Transverse colon (tissue), 4 donors: ENCODE measurements at regions not wholly inside any gene's neighbourhood (a gene's known extent, or its start where the extent isn't known, plus 50 kb on each side); places are given as distances from the start of the nearest gene placed in this dataset.

Source experiments
- DNase-seq: peaks from one replicate; pipeline ENCODE4 v3.0.0-alpha.2; 2019
- H3K27ac ChIP-seq, 4 donors: fragments of 200-600 bp; sonication (generic); 2 replicates each; pipeline ENCODE4 v1.5.1; 2016 to 2018; ENCODE audit warnings: inconsistent platforms in 4 of 4
- H3K27me3 ChIP-seq: fragments of 200-600 bp; sonication (generic); 2 replicates; pipeline ENCODE4 v1.5.1; 2017; ENCODE audit warnings: inconsistent platforms
- H3K36me3 ChIP-seq, 4 donors: fragments of 200-600 bp; sonication (generic); 2 replicates each; pipeline ENCODE4 v1.5.1; 2017 to 2019; ENCODE audit warnings: inconsistent platforms in 4 of 4
- H3K4me1 ChIP-seq, 4 donors: fragments of 200-600 bp; sonication (generic); 2 replicates each; pipeline ENCODE4 v1.5.1; 2017 to 2020; ENCODE audit warnings: inconsistent platforms in 4 of 4
- H3K4me3 ChIP-seq, 4 donors: fragments of 200-600 bp; sonication (generic); 1 replicate in 1 of 4; 2 replicates in 3 of 4; pipeline versions ENCODE4 v1.5.1 to v1.6.1; 2017 to 2019; ENCODE audit warnings: inconsistent platforms in 4 of 4
- H3K9me3 ChIP-seq, 2 donors: fragments of 200-600 bp; sonication (generic); 2 replicates each; pipeline ENCODE4 v1.5.1; 2017 to 2019; ENCODE audit warnings: inconsistent platforms in 2 of 2
- CTCF ChIP-seq, 5 experiments: fragments of 200-600 bp in 3 of 5; fragments of 450-650 bp in 2 of 5; sonication (generic) in 3 of 5; IDR thresholded peaks; 1 replicate in 2 of 5; 2 replicates in 3 of 5; pipeline ENCODE4 v1.5.1; 2016 to 2017; ENCODE audit warnings: antibody characterized with exemption in 5 of 5, inconsistent platforms in 3 of 5, mild to moderate bottlenecking in 2 of 5, moderate library complexity in 1 of 5
- EP300 ChIP-seq: sonication (generic); formaldehyde crosslinking; IDR thresholded peaks from one replicate; pipeline ENCODE4 v1.6.1; 2017; ENCODE audit warnings: antibody characterized with exemption, low read depth
- POLR2A ChIP-seq: fragments of 450-650 bp; IDR thresholded peaks from one replicate; pipeline ENCODE4 v1.6.1; 2016; ENCODE audit warnings: antibody characterized with exemption, mild to moderate bottlenecking, moderate library complexity
- POLR2AphosphoS5 ChIP-seq, 3 donors: sonication (generic); formaldehyde crosslinking; IDR thresholded peaks; one replicate each; pipeline ENCODE4 v1.6.1; 2016; ENCODE audit warnings: antibody characterized with exemption in 3 of 3
- WGBS, 2 donors: methylation state at CpG; one replicate each; pipeline ENCODE4 v1.1.5; 2018; ENCODE audit warnings: low coverage in 1 of 2; 5-methylcytosine and 5-hydroxymethylcytosine counted together
- in situ Hi-C, 4 donors: fragments of 200-750 bp; cut with MboI; loops; one replicate each; pipeline versions ENCODE4 v1.15.0 to v1.15.1; 2017; ENCODE audit warnings: low sequenced_read_pairs in 3 of 4, low pct_ligation_motif_present in 1 of 4, low pct_unique_long_range_greater_than_20kb in 1 of 4
- intact Hi-C: fragments of 100-400 bp; cut with DNase I; formaldehyde crosslinking; loops from one replicate; pipeline ENCODE4 v1.15.1; 2023; ENCODE audit warnings: low total_unique reads

GRCh38 chr14:97053941-97054340 is 256.8 kb downstream of the VRK1 start:
- no peaks in the 10 kb centered on the region for H3K36me3 ChIP-seq

DNA sequence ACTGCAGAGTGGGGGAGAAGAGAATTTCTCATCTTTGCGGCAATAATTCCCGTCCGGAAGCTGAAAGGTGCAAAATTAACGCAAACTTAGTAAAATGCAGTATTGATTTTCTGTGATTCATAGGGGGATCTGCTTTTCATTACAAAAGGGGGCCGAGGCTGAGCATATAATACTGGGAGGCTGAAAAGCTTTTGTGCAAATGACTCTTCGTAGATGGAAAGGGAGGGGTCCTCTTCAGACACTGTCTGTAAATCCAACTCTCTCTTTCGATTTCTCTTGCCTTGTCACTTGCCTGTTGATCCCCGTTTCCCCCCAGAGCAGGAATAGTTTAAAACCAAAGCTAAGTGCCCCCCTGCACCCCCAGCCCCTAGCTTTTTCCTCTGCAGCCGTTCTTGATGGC is 258.2 kb downstream of the VRK1 start:
- intact Hi-C loops = no loop called here
- H3K4me1 ChIP-seq = no peaks in the 10 kb centered on the region
- H3K27me3 ChIP-seq = no peaks in the 10 kb centered on the region
- no peak overlapping the region for H3K27ac ChIP-seq
- TF ChIP-seq POLR2AphosphoS5 (IDR thresholded peaks at IDR 0.05) (no peak), CTCF (IDR thresholded peaks at IDR 0.05) (no peak), POLR2A (no peak), EP300 (no peak)
- in situ Hi-C loops = no loop called here
- H3K9me3 ChIP-seq = no peaks in the 10 kb centered on the region
- no peak for DNase-seq
- 74 to 82% methylated on average over 6 to 9 of the region's 9 CpGs for WGBS, 2 donors
- no peaks in the 10 kb centered on the region for H3K36me3 ChIP-seq
- no peak overlapping the region for H3K4me3 ChIP-seq

More at GRCh38 chr14:97053941-97054340, 256.8 kb downstream of the VRK1 start:
- no peak for DNase-seq
- Histone ChIP-seq H3K27ac (no peak overlapping the region), H3K4me1 (no peaks in the 10 kb centered on the region), H3K9me3 (no peaks in the 10 kb centered on the region), H3K4me3 (no peak overlapping the region), H3K27me3 (no peaks in the 10 kb centered on the region)
- 77 to 93% methylated on average over 3 to 9 of the region's 9 CpGs for WGBS, 2 donors
- intact Hi-C loops (no loop called here), in situ Hi-C loops (no loop called here)
- no peak for TF ChIP-seq POLR2A
- TF ChIP-seq POLR2AphosphoS5 (IDR thresholded peaks at IDR 0.05) = no peak
- no peak for TF ChIP-seq EP300
- no peak for TF ChIP-seq CTCF (IDR thresholded peaks at IDR 0.05)

DNA sequence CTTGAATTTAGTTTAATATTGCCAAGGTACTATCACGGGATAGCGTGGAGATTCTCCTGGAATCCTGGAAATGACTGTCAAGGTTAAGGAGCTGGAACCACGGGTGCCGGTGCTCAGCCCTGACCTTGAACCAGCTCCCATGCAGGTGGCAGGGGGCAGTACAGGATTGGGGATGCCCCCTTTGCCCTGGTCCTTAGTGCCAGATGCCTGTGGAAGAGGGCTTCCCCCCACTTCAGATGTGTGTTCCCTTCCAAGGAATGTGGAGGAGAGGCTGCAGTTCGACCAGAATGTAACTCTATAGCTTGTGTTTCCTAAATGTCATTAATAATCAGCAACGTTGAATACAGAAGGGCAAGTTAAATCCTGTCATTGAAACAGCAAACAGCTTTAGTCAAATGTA is 258.9 kb downstream of the VRK1 start:
- Histone ChIP-seq H3K4me3 (no peak overlapping the region), H3K4me1 (no peaks in the 10 kb centered on the region), H3K27me3 (no peaks in the 10 kb centered on the region), H3K36me3 (no peaks in the 10 kb centered on the region), H3K27ac (no peak overlapping the region), H3K9me3 (no peaks in the 10 kb centered on the region)
- intact Hi-C loops = no loop called here
- TF ChIP-seq POLR2AphosphoS5 (IDR thresholded peaks at IDR 0.05) (no peak), POLR2A (no peak), CTCF (IDR thresholded peaks at IDR 0.05) (no peak)
- DNase-seq = no peak
- in situ Hi-C loops = no loop called here
- 52 to 93% methylated on average over 2 to 6 of the region's 6 CpGs for WGBS, 2 donors

DNA sequence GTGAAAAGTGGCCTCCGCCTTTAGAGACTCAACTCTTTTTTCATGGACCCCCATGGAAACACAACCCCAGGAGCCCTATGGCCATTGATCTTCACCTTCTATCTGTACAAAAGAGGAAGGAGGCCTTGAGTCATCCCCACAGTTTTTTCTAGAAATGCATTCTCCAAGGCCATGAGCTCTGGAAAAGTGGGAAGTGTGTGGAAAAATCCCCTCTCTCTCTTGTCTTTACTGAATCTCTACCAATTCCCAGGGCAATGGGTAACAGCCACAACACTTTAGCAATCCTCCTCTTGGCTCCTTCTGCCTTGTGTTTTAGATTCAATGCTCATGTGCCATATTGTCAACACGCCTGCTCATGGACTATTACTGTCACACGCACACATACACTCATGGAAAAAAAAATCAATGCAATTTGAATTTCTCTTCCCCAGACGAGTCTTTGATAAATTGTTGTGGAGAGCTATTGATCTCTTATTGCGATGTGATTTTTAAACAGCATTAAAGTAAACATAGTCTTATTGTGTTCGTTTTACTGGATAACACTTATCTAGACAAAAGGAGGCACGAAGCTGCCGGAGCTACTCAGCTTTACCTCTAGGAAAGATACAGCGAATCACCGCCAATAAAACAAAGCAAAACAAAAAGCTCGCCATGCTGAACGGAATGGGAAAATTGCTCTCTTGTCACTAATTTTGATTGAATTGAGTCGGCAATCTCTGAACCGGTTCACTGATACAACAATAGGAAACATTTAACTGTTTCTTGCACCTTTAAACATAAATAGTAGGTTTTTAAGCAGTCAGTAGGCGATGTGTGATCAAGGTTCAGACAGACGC is 260.3 kb downstream of the VRK1 start:
- Histone ChIP-seq H3K36me3 (no peaks in the 10 kb centered on the region), H3K27ac (no peak overlapping the region), H3K4me1 (no peaks in the 10 kb centered on the region), H3K27me3 (no peaks in the 10 kb centered on the region), H3K9me3 (no peaks in the 10 kb centered on the region), H3K4me3 (no peak overlapping the region)
- in situ Hi-C loops (no loop called here), intact Hi-C loops (no loop called here)
- no peak for DNase-seq
- TF ChIP-seq POLR2A (no peak), EP300 (no peak), POLR2AphosphoS5 (IDR thresholded peaks at IDR 0.05) (no peak), CTCF (IDR thresholded peaks at IDR 0.05) (no peak)
- WGBS, 2 donors = 83 to 84% methylated on average over 15 to 16 of the region's 16 CpGs
